K562 (cell line): ENCODE measurements at regions not wholly inside any gene's neighbourhood (a gene's known extent, or its start where the extent isn't known, plus 50 kb on each side); places are given as distances from the start of the nearest gene placed in this dataset.
A peak's percentile ranks its signal among the peaks of the same experiment; 100 is the strongest.

Experiments
- CBX3 ChIP-seq, 2 experiments: IDR thresholded peaks; 1 replicate in 1 of 2; 2 replicates in 1 of 2; pipeline ENCODE4 v1.6.1; 2012; ENCODE audit warnings: inconsistent platforms in 2 of 2, low read length in 2 of 2, borderline replicate concordance in 1 of 2, control low read depth in 1 of 2
- CTBP1 ChIP-seq: fragments of 450-650 bp; IDR thresholded peaks from 2 replicates; pipeline ENCODE4 v1.6.1; 2016; ENCODE audit warnings: borderline replicate concordance
- DEAF1 ChIP-seq: fragments of 450-650 bp; formaldehyde crosslinking; IDR thresholded peaks from 2 replicates; pipeline ENCODE4 v1.4.0; 2020; ENCODE audit warnings: mild to moderate bottlenecking, moderate library complexity
- PBX2 ChIP-seq, 2 experiments: IDR thresholded peaks in 1 of 2; conservative IDR thresholded peaks in 1 of 2; 2 replicates each; pipeline ENCODE4 v1.6.1; 2016; ENCODE audit warnings: low read depth in 2 of 2, mild to moderate bottlenecking in 1 of 2, missing compliant biosample characterization in 1 of 2, missing genetic modification characterization in 1 of 2, moderate library complexity in 1 of 2
- RAD21 ChIP-seq, 2 experiments: fragments of 250-450 bp in 1 of 2; fragments of 450-650 bp in 1 of 2; sonication (Bioruptor Pico) in 1 of 2; formaldehyde crosslinking in 1 of 2; IDR thresholded peaks in 1 of 2; conservative IDR thresholded peaks in 1 of 2; 2 replicates each; pipeline versions ENCODE4 v1.4.0 to v1.8.0; 2020 to 2022; ENCODE audit warnings: mild to moderate bottlenecking in 2 of 2, moderate library complexity in 1 of 2
- SIN3B ChIP-seq: fragments of 450-650 bp; IDR thresholded peaks from 2 replicates; pipeline ENCODE4 v1.6.1; 2017; ENCODE audit warnings: low read depth, mild to moderate bottlenecking, moderate library complexity
- TAF1 ChIP-seq: IDR thresholded peaks from 2 replicates; pipeline ENCODE4 v1.6.1; 2011; ENCODE audit warnings: mild to moderate bottlenecking, low read length, moderate library complexity; ENCODE audit not compliant: insufficient read depth, control insufficient read depth, severe bottlenecking; ENCODE audit errors: extremely low read depth
- TBL1XR1 ChIP-seq, 2 experiments: IDR thresholded peaks; 2 replicates each; pipeline ENCODE4 v1.6.1; 2012; ENCODE audit warnings: improper control_type of control experiment in 2 of 2, low read length in 2 of 2, mild to moderate bottlenecking in 1 of 2
- THRAP3 ChIP-seq: fragments of 450-650 bp; IDR thresholded peaks from 2 replicates; pipeline ENCODE4 v1.6.1; 2016; ENCODE audit warnings: mild to moderate bottlenecking, inconsistent platforms, borderline replicate concordance
- XRCC5 ChIP-seq: fragments of 200-400 bp; formaldehyde crosslinking; IDR thresholded peaks from 2 replicates; pipeline ENCODE4 v1.6.1; 2017; ENCODE audit warnings: low read depth, mild to moderate bottlenecking, low read length
- ZNF398 ChIP-seq: fragments of 250-450 bp; sonication (Bioruptor Pico); IDR thresholded peaks from 2 replicates; pipeline ENCODE4 v1.8.0; 2021; ENCODE audit warnings: moderate library complexity, mild to moderate bottlenecking, inconsistent platforms
- ZNF561 ChIP-seq: fragments of 450-650 bp; formaldehyde crosslinking; conservative IDR thresholded peaks from 2 replicates; pipeline ENCODE4 v1.4.0; 2020; ENCODE audit warnings: mild to moderate bottlenecking, moderate library complexity

- TF ChIP-seq ZNF561 (CRISPR knock-in tag) (no peak), TAF1 (no peak), TBL1XR1 (IDR thresholded peaks at IDR 0.05; ENCODE audit: low read length in 2 of 2) (0 out of 4 replicates have a peak, but pooled peaks of 1 of the 2 experiments have one; percentile 31), CTBP1 (0 out of 2 replicates have a peak, but pooled peaks have one; percentile 34), PBX2 (CRISPR knock-in tag; IDR thresholded peaks at IDR 0.05; ENCODE audit: low read depth) (no peak), PBX2 (tag; conservative IDR thresholded peaks at IDR 0.05; ENCODE audit: low read depth) (peak; percentile 62), DEAF1 (CRISPR knock-in tag) (peak; percentile 90), SIN3B (0 out of 2 replicates have a peak, but pooled peaks have one; percentile 16), XRCC5 (0 out of 2 replicates have a peak, but pooled peaks have one; percentile 69), CBX3 (IDR thresholded peaks at IDR 0.05; ENCODE audit: borderline replicate concordance in 1 of 2, low read length in 2 of 2) (peak in 1 of 2 experiments; percentile 13; a peak in 1 of 3 replicates), THRAP3 (no peak), RAD21 (CRISPR knock-in tag; conservative IDR thresholded peaks at IDR 0.05 in 1 of 2, IDR thresholded peaks at IDR 0.05 in 1 of 2) (peak; percentile 92 to 93), ZNF398 (no peak)
These were observed 103.2 kb upstream of the DUSP22 start (continued) for GRCh38 chr6:188821-189655.
